Epithelial cell of esophagus (primary cell): ENCODE measurements at regions not wholly inside any gene's neighbourhood (a gene's known extent, or its start where the extent isn't known, plus 50 kb on each side); places are given as distances from the start of the nearest gene placed in this dataset.
"Not testable (repeated sequence)": the region's sequence is repeated elsewhere in the genome, so short reads cannot be mapped to it uniquely, and the experiment has no call there.

Experiments used
- DNase-seq: peaks from one replicate; pipeline ENCODE4 v3.0.0; 2010; ENCODE audit warnings: low read depth
- H3K4me3 ChIP-seq: 2 replicates; pipeline ENCODE4 v1.5.1; 2011; ENCODE audit warnings: mild to moderate bottlenecking, low read length, control low read depth
- CTCF ChIP-seq: IDR thresholded peaks from 2 replicates; pipeline ENCODE4 v1.5.1; 2011; ENCODE audit warnings: low read depth, mild to moderate bottlenecking, low read length, control low read depth, inconsistent platforms; ENCODE audit not compliant: insufficient read depth; ENCODE audit errors: missing control alignments

DNA sequence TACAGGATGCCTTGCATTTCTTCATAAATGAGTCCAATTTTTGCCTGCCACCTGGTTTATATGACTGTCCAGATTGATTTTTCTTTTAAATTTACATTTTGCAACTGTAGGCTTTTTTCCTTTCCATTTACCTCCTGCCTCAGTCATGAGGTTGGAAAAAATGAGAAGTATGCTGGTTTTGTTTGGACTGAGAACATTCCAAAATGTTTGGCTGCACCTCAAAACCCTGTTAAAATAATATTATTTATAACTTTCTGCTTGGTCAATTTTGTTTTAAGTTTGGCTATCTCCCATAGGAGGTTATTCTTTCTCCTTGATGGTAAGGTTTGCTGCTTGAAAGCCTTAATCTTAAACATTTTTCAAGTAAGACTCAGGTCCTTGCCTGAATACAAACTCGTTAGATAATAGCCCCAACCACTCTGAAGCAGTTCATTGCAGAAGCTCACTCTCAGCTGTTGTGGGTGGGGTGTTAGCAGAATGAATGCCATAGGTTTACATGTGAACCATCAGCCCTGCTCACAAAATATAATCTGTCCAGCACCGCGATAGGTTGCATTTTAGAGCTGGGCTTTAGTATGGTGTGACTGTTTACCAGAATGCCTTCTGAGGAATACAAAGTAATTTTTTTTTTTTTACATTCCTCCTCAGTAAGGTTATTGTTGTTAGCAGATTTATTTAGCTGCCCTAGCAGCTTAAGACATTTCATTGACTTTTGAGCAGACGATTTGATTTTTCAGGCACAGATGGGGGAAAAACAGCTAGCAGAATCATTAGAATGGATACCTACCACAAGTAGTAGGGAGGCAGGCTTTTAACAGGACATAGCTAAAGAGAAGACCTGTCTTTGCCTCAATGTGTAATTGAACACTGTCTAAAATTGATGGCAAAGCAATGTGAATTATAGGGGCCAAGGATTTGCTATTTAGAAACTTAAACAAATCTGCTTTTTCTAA is 630.8 kb upstream of the KCNMB2 start:
- no peak overlapping the region for H3K4me3 ChIP-seq
- TF ChIP-seq CTCF, result no peak
- DNase-seq, result no peak

DNA sequence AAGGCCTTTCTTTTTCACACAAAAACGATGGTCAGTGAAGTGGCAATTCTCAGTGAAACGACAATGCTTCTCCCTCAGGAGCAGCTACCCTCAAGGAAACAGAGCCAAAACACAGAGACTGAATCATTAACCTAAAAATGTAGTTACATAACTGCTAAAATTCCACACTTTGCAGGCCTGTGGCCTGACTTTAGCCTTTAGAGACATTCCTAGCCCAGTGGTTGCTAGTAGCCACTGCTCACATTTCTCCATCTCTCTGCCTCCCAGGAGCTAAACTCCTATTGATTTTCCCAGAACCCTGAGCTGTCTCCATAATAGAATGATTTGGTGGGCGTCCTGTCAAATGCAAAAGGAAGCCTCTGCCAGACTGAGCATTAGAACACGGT is 630.1 kb upstream of the KCNMB2 start:
- TF ChIP-seq CTCF, result no peak
- no peak overlapping the region for H3K4me3 ChIP-seq
- DNase-seq, result no peak

DNA sequence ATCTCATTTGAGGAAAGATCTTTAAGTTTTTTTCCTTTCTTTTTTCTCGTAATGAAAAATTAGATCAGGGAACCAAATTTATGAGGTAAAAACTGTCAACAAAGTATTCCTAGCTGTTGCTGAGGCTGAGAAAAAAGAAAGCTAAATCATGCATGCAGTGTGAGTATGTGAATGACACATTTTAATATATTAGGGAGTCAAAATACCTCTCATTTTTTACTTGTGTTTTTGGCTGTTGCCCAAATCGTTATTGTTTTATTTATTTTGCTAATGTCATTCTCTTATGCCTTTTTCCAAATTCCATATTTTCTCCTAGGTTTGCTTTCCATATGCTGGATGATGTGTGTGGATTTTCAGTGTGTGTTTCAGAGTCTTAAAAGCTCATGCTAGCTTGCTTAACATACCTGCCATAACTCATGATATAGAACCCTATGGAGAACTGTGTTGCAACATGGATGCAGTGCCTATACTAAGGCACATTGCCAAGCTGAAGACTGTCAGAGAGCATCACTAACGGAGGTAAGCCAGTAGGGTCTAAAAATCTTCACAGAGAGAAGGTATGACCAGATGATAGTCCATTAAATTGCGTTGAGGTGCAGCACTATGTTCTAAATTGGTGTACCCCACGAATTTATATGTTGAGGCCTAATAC is 629.5 kb upstream of the KCNMB2 start:
- no peak for TF ChIP-seq CTCF
- DNase-seq, result no peak
- no peak overlapping the region for H3K4me3 ChIP-seq

DNA sequence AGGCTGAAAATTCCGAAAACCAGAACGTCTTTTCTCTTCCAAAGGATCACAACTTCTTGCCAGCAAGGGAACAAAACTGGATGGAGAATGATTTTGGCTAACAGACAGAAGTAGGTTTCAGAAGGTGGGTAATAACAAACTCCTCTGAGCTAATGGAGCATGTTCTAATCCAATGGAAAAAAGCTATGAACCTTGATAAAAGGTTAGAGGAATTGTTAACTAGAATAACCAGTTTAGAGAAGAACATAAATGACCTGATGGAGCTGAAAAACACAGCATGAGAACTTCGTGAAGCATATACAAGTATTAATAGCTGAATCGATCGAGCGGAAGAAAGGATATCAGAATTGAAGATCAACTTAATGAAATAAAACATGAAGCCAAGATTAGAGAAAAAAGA is 626.7 kb upstream of the KCNMB2 start:
- not testable (repeated sequence) for DNase-seq

GRCh38 chr3:177914224-177914623 is 622.0 kb upstream of the KCNMB2 start:
- no peak overlapping the region for H3K4me3 ChIP-seq
- no peak for DNase-seq
- TF ChIP-seq CTCF, result no peak

More for the DNA sequence above, 626.7 kb upstream of the KCNMB2 start:
- not testable (repeated sequence) for H3K4me3 ChIP-seq

GRCh38 chr3:177916461-177916860 is 619.8 kb upstream of the KCNMB2 start:
- peak; percentile 59 for DNase-seq
- H3K4me3 ChIP-seq, result no peak overlapping the region
- TF ChIP-seq CTCF, result no peak

GRCh38 chr3:177917234-177917861 is 618.9 kb upstream of the KCNMB2 start:
- no peak for TF ChIP-seq CTCF
- no peak overlapping the region for H3K4me3 ChIP-seq
- DNase-seq, result no peak
